ENCODE measurements at regions not wholly inside any gene's neighbourhood (a gene's known extent, or its start where the extent isn't known, plus 50 kb on each side); places are given as distances from the start of the nearest gene placed in this dataset.
A peak's percentile ranks its signal among the peaks of the same experiment; 100 is the strongest.

DNA sequence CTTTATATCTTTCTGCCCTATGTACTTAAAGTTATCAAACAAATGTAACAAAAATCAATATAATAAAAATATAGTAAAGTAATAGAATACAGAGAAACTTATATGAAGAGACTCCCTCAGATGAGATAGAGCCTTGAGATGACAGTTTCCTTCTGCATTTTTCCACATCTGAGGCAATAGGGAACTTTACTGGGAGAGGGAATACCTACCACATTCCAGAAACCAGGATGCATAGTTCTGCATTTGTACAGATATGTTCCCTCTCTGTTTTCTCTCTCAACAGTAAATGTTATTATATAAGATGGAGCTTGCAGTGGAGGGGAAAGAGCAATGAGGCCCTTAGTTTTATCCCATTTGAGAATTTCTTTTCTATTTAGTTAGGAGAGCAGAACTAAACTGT lies 109.6 kb upstream of the KCNN2 start:
- TF ChIP-seq, protein P1, sequence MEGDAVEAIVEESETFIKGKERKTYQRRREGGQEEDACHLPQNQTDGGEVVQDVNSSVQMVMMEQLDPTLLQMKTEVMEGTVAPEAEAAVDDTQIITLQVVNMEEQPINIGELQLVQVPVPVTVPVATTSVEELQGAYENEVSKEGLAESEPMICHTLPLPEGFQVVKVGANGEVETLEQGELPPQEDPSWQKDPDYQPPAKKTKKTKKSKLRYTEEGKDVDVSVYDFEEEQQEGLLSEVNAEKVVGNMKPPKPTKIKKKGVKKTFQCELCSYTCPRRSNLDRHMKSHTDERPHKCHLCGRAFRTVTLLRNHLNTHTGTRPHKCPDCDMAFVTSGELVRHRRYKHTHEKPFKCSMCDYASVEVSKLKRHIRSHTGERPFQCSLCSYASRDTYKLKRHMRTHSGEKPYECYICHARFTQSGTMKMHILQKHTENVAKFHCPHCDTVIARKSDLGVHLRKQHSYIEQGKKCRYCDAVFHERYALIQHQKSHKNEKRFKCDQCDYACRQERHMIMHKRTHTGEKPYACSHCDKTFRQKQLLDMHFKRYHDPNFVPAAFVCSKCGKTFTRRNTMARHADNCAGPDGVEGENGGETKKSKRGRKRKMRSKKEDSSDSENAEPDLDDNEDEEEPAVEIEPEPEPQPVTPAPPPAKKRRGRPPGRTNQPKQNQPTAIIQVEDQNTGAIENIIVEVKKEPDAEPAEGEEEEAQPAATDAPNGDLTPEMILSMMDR (conservative IDR thresholded peaks at IDR 0.05; ENCODE audit: control insufficient read depth, insufficient read depth, low read depth, low read length) = no peak
- H3K4me3 ChIP-seq (ENCODE audit: control insufficient read depth, low read depth, low read length) = no peak overlapping the region
- no peak for DNase-seq (ENCODE audit: low read depth)

DNA sequence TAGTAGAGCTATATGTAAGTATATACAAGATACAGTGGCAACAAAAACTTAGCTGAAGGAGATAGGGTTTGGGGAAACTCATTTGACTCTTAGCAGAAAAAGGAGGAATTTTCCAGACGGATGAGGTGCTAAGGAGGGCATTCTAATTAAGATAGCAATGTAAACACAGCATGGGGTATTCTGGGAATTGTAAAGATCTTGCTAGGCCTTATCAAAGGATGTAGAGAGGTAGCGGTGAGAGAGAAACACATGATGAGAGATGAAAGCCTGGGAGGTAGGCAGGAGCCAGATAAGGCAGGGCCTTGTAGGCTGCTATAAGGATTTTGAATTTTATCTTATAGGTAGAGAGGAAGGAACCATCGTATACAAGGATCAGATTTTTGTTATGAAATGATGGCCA lies 106.6 kb upstream of the KCNN2 start:
- TF ChIP-seq, protein P1 (conservative IDR thresholded peaks at IDR 0.05; ENCODE audit: control insufficient read depth, insufficient read depth, low read depth, low read length) = no peak
- no peak for DNase-seq (ENCODE audit: low read depth)
- H3K4me3 ChIP-seq (ENCODE audit: control insufficient read depth, low read depth, low read length) = no peak overlapping the region

DNA sequence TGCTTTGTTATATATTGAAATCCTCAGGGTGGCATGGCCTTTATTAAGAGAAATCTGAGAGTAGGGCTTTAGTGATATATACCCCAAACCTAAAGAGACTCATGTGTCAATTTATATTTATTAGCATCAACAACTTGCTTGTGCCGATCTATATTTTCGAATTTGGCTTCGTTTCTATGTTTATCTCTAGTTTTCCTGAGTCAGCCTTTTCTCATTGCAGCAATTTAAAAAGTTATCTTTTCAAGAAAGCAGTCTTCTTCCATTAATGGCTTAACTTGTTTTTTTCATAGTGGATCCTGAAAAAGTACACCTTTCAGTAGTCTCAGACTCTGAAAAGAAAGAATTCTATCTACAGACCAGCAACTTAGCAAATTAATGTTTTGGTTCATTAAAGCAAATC lies 99.9 kb upstream of the KCNN2 start:
- no peak overlapping the region for H3K4me3 ChIP-seq (ENCODE audit: control insufficient read depth, low read depth, low read length)
- no peak for DNase-seq (ENCODE audit: low read depth)
- TF ChIP-seq, protein P1 (conservative IDR thresholded peaks at IDR 0.05; ENCODE audit: control insufficient read depth, insufficient read depth, low read depth, low read length) = no peak

DNA sequence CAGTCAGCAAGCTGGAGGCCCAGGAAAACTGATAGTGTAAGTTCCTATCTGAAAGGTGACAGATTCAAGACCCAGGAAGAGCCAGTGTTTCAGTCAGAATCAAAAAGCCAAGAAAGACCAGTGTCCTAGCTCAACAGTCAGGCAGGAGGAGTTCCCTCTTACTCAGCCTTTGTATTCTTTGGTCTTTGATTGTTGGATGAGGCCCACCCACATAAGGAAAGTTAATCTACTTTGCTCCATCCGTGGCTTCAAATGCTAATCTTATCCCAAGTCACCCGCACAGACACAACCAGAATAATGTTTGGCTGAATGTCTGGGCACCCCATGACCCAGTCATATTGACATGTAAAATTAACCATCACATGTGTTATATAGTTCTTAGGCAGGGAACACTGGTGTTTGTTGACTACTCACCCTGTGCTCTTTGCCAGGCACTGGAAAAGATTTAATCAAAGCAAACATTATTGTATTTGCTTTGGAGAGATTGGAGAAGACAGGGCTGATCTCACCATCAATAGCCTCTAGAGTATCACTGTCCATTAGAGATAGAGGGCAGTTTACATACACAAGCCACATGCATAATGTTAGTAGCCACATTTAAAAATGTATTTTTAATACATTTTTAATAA lies 96.3 kb upstream of the KCNN2 start:
- no peak overlapping the region for H3K4me3 ChIP-seq (ENCODE audit: control insufficient read depth, low read depth, low read length)
- TF ChIP-seq, protein P1 (conservative IDR thresholded peaks at IDR 0.05; ENCODE audit: control insufficient read depth, insufficient read depth, low read depth, low read length) = no peak
- no peak for DNase-seq (ENCODE audit: low read depth)

DNA sequence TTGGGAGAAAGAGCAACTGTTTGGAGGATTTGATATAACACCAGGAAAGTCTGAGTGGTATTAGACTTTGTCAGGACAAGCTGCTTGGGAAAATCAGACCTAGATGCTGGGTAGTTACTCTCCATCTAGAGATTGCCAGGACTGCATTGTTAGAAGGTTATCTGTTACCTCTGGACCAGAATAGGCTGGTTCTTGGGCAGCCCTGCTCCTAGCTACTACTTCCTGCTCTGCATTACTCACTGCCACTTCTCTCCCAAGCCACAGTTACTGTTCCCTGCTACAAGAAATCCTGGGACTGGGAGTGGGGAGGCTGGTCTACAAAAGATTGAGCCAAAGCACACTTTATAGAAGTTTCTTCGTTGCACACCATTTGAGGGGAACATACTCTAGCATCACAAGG lies 95.5 kb upstream of the KCNN2 start:
- no peak for DNase-seq (ENCODE audit: low read depth)
- H3K4me3 ChIP-seq (ENCODE audit: control insufficient read depth, low read depth, low read length) = no peak overlapping the region
- TF ChIP-seq, protein P1 (conservative IDR thresholded peaks at IDR 0.05; ENCODE audit: control insufficient read depth, insufficient read depth, low read depth, low read length) = no peak

DNA sequence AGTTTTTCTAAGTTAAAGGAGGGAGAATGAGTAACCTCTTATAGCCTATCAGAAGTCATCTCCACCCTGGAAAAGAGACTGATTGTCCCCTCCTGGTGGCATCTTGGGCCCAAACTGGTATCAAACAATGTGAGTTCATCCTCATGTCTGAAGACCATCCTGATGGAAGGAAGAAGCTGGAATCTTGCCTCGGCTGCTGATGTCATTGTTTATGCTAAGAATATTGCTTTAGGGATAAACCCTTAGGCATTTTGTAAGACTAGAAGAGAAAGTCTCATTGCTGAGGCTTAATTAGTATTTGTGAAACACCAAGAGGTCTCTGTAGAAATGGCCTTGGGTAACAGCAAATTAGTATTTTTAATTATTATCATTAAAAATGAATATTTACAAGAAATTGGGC lies 65.7 kb upstream of the KCNN2 start:
- peak; percentile 3 for DNase-seq (ENCODE audit: low read depth)
- TF ChIP-seq, protein P1 (conservative IDR thresholded peaks at IDR 0.05; ENCODE audit: control insufficient read depth, insufficient read depth, low read depth, low read length) = no peak
- H3K4me3 ChIP-seq (ENCODE audit: control insufficient read depth, low read depth, low read length) = no peak overlapping the region

DNA sequence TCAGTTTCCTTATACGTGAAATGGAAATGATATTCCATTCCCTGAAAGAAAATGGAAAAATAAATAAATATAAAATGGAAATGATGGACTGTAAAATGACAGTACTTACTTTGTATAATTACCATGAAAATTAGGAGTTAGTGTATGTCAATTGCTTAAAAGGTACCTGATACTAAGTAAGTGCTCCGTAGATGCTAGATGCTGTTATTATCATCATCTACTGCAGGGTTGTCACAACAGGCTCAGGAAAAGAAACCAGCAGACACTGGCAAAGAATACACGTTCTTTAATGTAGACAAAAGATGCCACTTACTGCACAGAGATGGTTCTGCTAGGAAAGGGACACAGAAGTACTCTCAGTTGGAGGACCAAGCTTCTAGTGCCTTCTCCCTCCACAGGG lies 64.0 kb upstream of the KCNN2 start:
- TF ChIP-seq, protein P1 (conservative IDR thresholded peaks at IDR 0.05; ENCODE audit: control insufficient read depth, insufficient read depth, low read depth, low read length) = no peak
- no peak overlapping the region for H3K4me3 ChIP-seq (ENCODE audit: control insufficient read depth, low read depth, low read length)
- DNase-seq (ENCODE audit: low read depth) = no peak
